WTC11 (cell line): ENCODE measurements at regions not wholly inside any gene's neighbourhood (a gene's known extent, or its start where the extent isn't known, plus 50 kb on each side); places are given as distances from the start of the nearest gene placed in this dataset.

Source experiments
- ATAC-seq: fragments of 200-7000 bp; cut with Tn5 transposase; 2 replicates; pipeline ENCODE4 v1.10.0; 2021; ENCODE audit warnings: mild to moderate bottlenecking, moderate library complexity
- CTCF ChIA-PET: fragments of 300-600 bp; sonication (Branson Sonifier 250); formaldehyde crosslinking; loops from one replicate; lab custom pipeline; 2021; ENCODE audit warnings: antibody characterized with exemption; lab: Charles Lee
- POLR2A ChIA-PET: fragments of 350-600 bp; sonication (Branson Sonifier 250); formaldehyde crosslinking; loops from one replicate; lab custom pipeline; 2021; ENCODE audit warnings: antibody characterized with exemption; lab: Charles Lee
- DNase-seq: peaks from one replicate; pipeline ENCODE4 v3.0.0; 2021; ENCODE audit warnings: low spot score
- H3K27ac Mint-ChIP-seq: 2 replicates; pipeline ENCODE4 v1.8.0; 2021; ENCODE audit warnings: mixed read lengths
- H3K27me3 Mint-ChIP-seq: 2 replicates; pipeline ENCODE4 v1.8.0; 2021; ENCODE audit warnings: low read depth, mild to moderate bottlenecking, moderate library complexity, mixed read lengths
- H3K36me3 Mint-ChIP-seq: 2 replicates; pipeline ENCODE4 v1.8.0; 2021; ENCODE audit warnings: mixed read lengths
- H3K4me1 Mint-ChIP-seq: 2 replicates; pipeline ENCODE4 v1.8.0; 2022; ENCODE audit warnings: mixed read lengths
- H3K4me3 Mint-ChIP-seq: 2 replicates; pipeline ENCODE4 v1.8.0; 2021; ENCODE audit warnings: mild to moderate bottlenecking, moderate library complexity, mixed read lengths
- H3K9me3 Mint-ChIP-seq: 2 replicates; pipeline ENCODE4 v1.8.0; 2021; ENCODE audit warnings: mixed read lengths
- CDX4 ChIP-seq: fragments of 250-450 bp; sonication (Bioruptor Pico); IDR thresholded peaks from 2 replicates; pipeline ENCODE4 v1.9.0; 2021; ENCODE audit warnings: moderate library complexity, mild to moderate bottlenecking, inconsistent platforms, borderline replicate concordance
- ESRRA ChIP-seq: sonication (generic); formaldehyde crosslinking; IDR thresholded peaks from 2 replicates; pipeline ENCODE4 v1.8.1; 2022; ENCODE audit warnings: mild to moderate bottlenecking, missing genetic modification reagents, borderline replicate concordance
- JAZF1 ChIP-seq: fragments of 250-450 bp; sonication (Bioruptor Pico); IDR thresholded peaks from 2 replicates; pipeline ENCODE4 v1.9.0; 2021; ENCODE audit warnings: moderate library complexity, mild to moderate bottlenecking, inconsistent platforms
- MAX ChIP-seq: sonication (generic); formaldehyde crosslinking; IDR thresholded peaks from 2 replicates; pipeline ENCODE4 v1.8.0; 2022; ENCODE audit warnings: mild to moderate bottlenecking, missing genetic modification reagents
- NFYB ChIP-seq: sonication (generic); formaldehyde crosslinking; conservative IDR thresholded peaks from 2 replicates; pipeline ENCODE4 v1.8.0; 2022; ENCODE audit warnings: low read depth, missing genetic modification reagents
- OVOL2 ChIP-seq: fragments of 250-450 bp; sonication (Bioruptor Pico); IDR thresholded peaks from 2 replicates; pipeline ENCODE4 v1.9.0; 2021; ENCODE audit warnings: mild to moderate bottlenecking, borderline replicate concordance
- PRDM15 ChIP-seq: sonication (generic); formaldehyde crosslinking; IDR thresholded peaks from 2 replicates; pipeline ENCODE4 v1.8.0; 2022; ENCODE audit warnings: missing genetic modification reagents
- SMAD4 ChIP-seq: sonication (generic); formaldehyde crosslinking; IDR thresholded peaks from 2 replicates; pipeline ENCODE4 v1.8.0; 2022; ENCODE audit warnings: mild to moderate bottlenecking, missing genetic modification reagents
- ZBTB43 ChIP-seq: sonication (generic); formaldehyde crosslinking; IDR thresholded peaks from 2 replicates; pipeline ENCODE4 v1.8.1; 2023; ENCODE audit warnings: mild to moderate bottlenecking, missing genetic modification reagents
- ZNF263 ChIP-seq: sonication (generic); formaldehyde crosslinking; IDR thresholded peaks from 2 replicates; pipeline ENCODE4 v1.8.1; 2022; ENCODE audit warnings: low read depth, mild to moderate bottlenecking, moderate library complexity, missing genetic modification reagents
- ZSCAN18 ChIP-seq: fragments of 250-450 bp; sonication (Bioruptor Pico); IDR thresholded peaks from 2 replicates; pipeline ENCODE4 v2.1.2; 2022; ENCODE audit warnings: mild to moderate bottlenecking, moderate library complexity

GRCh38 chr13:75910591-75910990 is 274.5 kb downstream of the LMO7 start:
- CTCF ChIA-PET, result no interaction called here
- Mint-ChIP-seq H3K36me3 (no peaks in the 10 kb centered on the region), H3K4me3 (no peak overlapping the region), H3K27me3 (no peaks in the 10 kb centered on the region), H3K27ac (no peak overlapping the region), H3K9me3 (no peaks in the 10 kb centered on the region), H3K4me1 (peaks cover 16% of the 10 kb centered on the region)
- POLR2A ChIA-PET, result interaction anchor here (1.1 kb wide), 1 partner anchor 12 kb away, joined by 3 read pairs; no protein-coding TSS in a partner anchor
- no peak for DNase-seq
- no peak for TF ChIP-seq ZBTB43 (CRISPR knock-in tag)
- TF ChIP-seq ESRRA (CRISPR knock-in tag), result no peak
- TF ChIP-seq ZNF263 (CRISPR knock-in tag), result no peak
- TF ChIP-seq ZSCAN18 (CRISPR knock-in tag), result no peak
- TF ChIP-seq CDX4 (CRISPR knock-in tag), result no peak
- no peak for TF ChIP-seq NFYB (CRISPR knock-in tag)
- TF ChIP-seq SMAD4 (CRISPR knock-in tag), result no peak
- TF ChIP-seq OVOL2 (CRISPR knock-in tag), result no peak
- no peak for TF ChIP-seq JAZF1 (CRISPR knock-in tag)
- no peak for TF ChIP-seq MAX
- TF ChIP-seq PRDM15 (CRISPR knock-in tag), result no peak
- no peak for ATAC-seq
